MCF 10A (cell line): ENCODE measurements at regions not wholly inside any gene's neighbourhood (a gene's known extent, or its start where the extent isn't known, plus 50 kb on each side); places are given as distances from the start of the nearest gene placed in this dataset.

Source experiments
- BruUV-seq: library from RNA; stranded (reverse); fragments of 400-500 nt; replicated peaks from 2 replicates; lab custom pipeline; 2021; lab: Mats Ljungman, UMichigan
- CTCF ChIA-PET: fragments of 300-600 bp; sonication (Branson Sonifier 250); formaldehyde crosslinking; extraction: SDS; loops from one replicate; lab custom pipeline; 2021; ENCODE audit warnings: antibody characterized with exemption, inconsistent platforms; lab: Yijun Ruan, JAX
- POLR2A ChIA-PET: fragments of 300-600, 350-650 bp; sonication (Branson Sonifier 250); formaldehyde crosslinking; extraction: SDS; loops from one replicate; lab custom pipeline; 2020; ENCODE audit warnings: antibody characterized with exemption, inconsistent platforms; lab: Yijun Ruan, JAX
- DNase-seq: peaks from one replicate; pipeline ENCODE4 v3.0.0-alpha.2; 2018; ENCODE audit not compliant: unreplicated experiment
- H3K27ac Mint-ChIP-seq: one replicate; pipeline ENCODE4 v1.8.0; 2022; ENCODE audit warnings: mild to moderate bottlenecking, low read depth, mixed read lengths; ENCODE audit not compliant: unreplicated experiment
- H3K27me3 Mint-ChIP-seq: one replicate; pipeline ENCODE4 v1.8.0; 2022; ENCODE audit warnings: mixed read lengths; ENCODE audit not compliant: insufficient read depth, unreplicated experiment
- H3K36me3 Mint-ChIP-seq: one replicate; pipeline ENCODE4 v1.8.0; 2022; ENCODE audit warnings: mild to moderate bottlenecking, moderate library complexity, mixed read lengths; ENCODE audit not compliant: insufficient read depth, unreplicated experiment
- H3K4me1 Mint-ChIP-seq: one replicate; pipeline ENCODE4 v1.8.0; 2022; ENCODE audit warnings: mixed read lengths; ENCODE audit not compliant: insufficient read depth, unreplicated experiment
- H3K4me3 Mint-ChIP-seq: one replicate; pipeline ENCODE4 v1.8.0; 2022; ENCODE audit warnings: mild to moderate bottlenecking, moderate library complexity, mixed read lengths; ENCODE audit not compliant: unreplicated experiment
- H3K9me3 Mint-ChIP-seq: one replicate; pipeline ENCODE4 v1.8.0; 2022; ENCODE audit warnings: mixed read lengths; ENCODE audit not compliant: unreplicated experiment
- intact Hi-C: fragments of 100-400 bp; cut with micrococcal nuclease; formaldehyde crosslinking; loops from 2 replicates; pipeline ENCODE4 v1.14.1; 2022
- TF ChIP-seq, protein P1 (sequence below): fragments of 200-600 bp; IDR thresholded peaks from one replicate; pipeline ENCODE4 v1.8.0; 2022; ENCODE audit warnings: antibody characterized with exemption, mild to moderate bottlenecking; ENCODE audit not compliant: unreplicated experiment

DNA sequence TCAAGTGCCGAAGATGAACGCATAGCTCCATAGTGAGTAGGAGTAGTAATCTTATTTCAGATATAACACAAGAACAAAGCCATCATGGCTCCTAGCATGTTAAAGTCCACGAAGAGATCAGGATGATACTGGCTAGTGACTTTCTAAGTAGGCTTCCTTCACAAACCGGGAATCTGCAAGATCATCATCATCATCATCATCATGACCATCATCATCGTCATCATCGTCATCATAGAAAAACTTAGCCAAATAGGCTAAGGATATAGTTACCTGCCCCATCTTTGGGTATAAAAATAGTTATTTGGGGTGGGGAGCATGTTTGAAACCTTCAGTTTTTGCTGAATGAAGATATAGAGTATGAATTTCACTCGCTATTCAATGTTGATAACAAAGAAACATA is 57.9 kb downstream of the PYDC2 start:
- ChIA-PET CTCF (no interaction called here), POLR2A (no interaction called here)
- Mint-ChIP-seq H3K4me1 (no peaks in the 10 kb centered on the region), H3K4me3 (no peak overlapping the region), H3K27me3 (no peaks in the 10 kb centered on the region), H3K27ac (no peak overlapping the region), H3K36me3 (no peaks in the 10 kb centered on the region), H3K9me3 (no peaks in the 10 kb centered on the region)
- BruUV-seq = no TSS peak
- DNase-seq = no peak
- intact Hi-C loops = no loop called here
- TF ChIP-seq, protein P1, sequence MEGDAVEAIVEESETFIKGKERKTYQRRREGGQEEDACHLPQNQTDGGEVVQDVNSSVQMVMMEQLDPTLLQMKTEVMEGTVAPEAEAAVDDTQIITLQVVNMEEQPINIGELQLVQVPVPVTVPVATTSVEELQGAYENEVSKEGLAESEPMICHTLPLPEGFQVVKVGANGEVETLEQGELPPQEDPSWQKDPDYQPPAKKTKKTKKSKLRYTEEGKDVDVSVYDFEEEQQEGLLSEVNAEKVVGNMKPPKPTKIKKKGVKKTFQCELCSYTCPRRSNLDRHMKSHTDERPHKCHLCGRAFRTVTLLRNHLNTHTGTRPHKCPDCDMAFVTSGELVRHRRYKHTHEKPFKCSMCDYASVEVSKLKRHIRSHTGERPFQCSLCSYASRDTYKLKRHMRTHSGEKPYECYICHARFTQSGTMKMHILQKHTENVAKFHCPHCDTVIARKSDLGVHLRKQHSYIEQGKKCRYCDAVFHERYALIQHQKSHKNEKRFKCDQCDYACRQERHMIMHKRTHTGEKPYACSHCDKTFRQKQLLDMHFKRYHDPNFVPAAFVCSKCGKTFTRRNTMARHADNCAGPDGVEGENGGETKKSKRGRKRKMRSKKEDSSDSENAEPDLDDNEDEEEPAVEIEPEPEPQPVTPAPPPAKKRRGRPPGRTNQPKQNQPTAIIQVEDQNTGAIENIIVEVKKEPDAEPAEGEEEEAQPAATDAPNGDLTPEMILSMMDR = no peak

DNA sequence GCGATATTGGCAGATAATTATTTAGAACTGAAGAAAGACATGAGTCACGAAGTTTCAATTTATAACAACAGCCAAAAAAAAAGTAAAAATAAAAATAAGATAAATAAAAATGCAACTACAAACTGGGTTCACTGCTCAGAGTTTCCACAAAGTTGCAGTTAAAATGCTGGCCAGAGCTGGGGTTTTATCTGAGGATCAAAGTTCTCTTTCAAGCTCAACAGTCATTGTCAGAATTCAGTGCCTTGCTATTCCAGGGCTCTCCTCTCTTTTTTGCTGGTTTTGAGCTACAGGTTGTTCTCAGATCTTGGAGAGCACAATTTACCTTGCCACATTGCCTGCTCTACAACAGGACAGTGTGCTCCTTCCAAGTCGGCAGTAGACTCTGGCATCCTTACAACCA is 60.1 kb downstream of the PYDC2 start:
- Mint-ChIP-seq H3K4me3 (no peak overlapping the region), H3K9me3 (no peaks in the 10 kb centered on the region), H3K36me3 (no peaks in the 10 kb centered on the region), H3K4me1 (no peaks in the 10 kb centered on the region), H3K27ac (no peak overlapping the region), H3K27me3 (no peaks in the 10 kb centered on the region)
- intact Hi-C loops = no loop called here
- no peak for DNase-seq
- POLR2A ChIA-PET = no interaction called here
- TF ChIP-seq, protein P1 = no peak
- CTCF ChIA-PET = no interaction called here
- BruUV-seq = no TSS peak

DNA sequence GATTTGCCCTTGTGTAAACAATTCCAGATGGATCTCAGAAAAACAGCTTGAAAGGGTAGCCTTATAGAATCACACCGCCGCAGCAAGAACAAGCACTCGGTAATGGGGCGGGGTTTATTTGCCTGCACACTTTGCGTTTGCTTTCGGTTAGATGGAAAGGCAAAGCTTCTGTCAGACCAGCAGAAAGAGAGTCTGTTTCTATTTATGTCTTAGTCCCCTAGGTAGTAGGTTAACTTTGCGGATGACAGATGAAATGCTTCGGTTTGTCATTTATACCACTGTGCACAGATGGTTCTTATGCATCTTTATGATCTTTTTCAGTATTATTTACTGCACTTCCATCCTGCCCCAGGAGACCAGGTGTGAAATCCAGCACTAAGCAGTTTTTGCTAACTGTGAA is 62.2 kb downstream of the PYDC2 start:
- Mint-ChIP-seq H3K27me3 (no peaks in the 10 kb centered on the region), H3K4me3 (no peak overlapping the region), H3K4me1 (no peaks in the 10 kb centered on the region), H3K9me3 (no peaks in the 10 kb centered on the region), H3K27ac (no peak overlapping the region), H3K36me3 (no peaks in the 10 kb centered on the region)
- TF ChIP-seq, protein P1 = no peak
- intact Hi-C loops = no loop called here
- BruUV-seq = no TSS peak
- POLR2A ChIA-PET = interaction anchor here (0.7 kb wide), 1 partner anchor 36 kb away, joined by 3 read pairs; no protein-coding TSS in a partner anchor
- CTCF ChIA-PET = no interaction called here
- DNase-seq = no peak

DNA sequence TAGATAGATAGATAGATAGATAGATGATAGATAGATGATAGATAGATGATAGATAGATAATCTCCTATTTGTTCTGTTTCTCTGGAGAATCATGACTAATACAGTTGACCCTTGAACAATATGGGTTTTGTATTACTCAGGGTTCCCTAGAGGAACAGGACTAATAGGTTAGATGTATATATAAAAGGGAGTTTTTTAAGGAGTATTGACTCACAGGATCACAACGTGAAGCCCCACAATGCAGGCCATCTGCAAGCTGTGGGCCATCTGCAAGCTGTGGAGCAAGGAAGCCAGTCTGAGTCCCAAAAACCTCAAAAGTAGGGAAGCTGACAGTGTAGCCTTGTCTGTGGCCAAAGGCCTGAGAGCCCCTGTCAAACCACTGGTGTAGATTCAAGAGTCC is 67.6 kb downstream of the PYDC2 start:
- Mint-ChIP-seq H3K4me1 (no peaks in the 10 kb centered on the region), H3K27ac (no peak overlapping the region), H3K4me3 (no peak overlapping the region), H3K27me3 (no peaks in the 10 kb centered on the region), H3K36me3 (no peaks in the 10 kb centered on the region), H3K9me3 (no peaks in the 10 kb centered on the region)
- ChIA-PET POLR2A (no interaction called here), CTCF (no interaction called here)
- BruUV-seq = no TSS peak
- DNase-seq = no peak
- TF ChIP-seq, protein P1 = no peak
- intact Hi-C loops = no loop called here
